Adrenal gland (tissue), 9 donors: ENCODE measurements at regions not wholly inside any gene's neighbourhood (a gene's known extent, or its start where the extent isn't known, plus 50 kb on each side); places are given as distances from the start of the nearest gene placed in this dataset.

Experiments used
- DNase-seq, 7 donors: peaks; one replicate each; pipeline ENCODE4 v3.0.0-alpha.2; 2019 to 2020
- H3K27ac ChIP-seq, 5 donors: fragments of 200-600 bp; sonication (generic) in 4 of 5; 1 replicate in 3 of 5; 2 replicates in 2 of 5; pipeline versions ENCODE4 v1.5.1 to v1.8.0; 2016 to 2020; ENCODE audit warnings: mild to moderate bottlenecking in 1 of 5
- H3K27me3 ChIP-seq: fragments of 200-600 bp; 2 replicates; pipeline ENCODE4 v1.8.0; 2021
- H3K36me3 ChIP-seq, 2 donors: fragments of 200-600 bp; replicated peaks in 1 of 2; 1 replicate in 1 of 2; 2 replicates in 1 of 2; pipeline versions ENCODE4 v1.5.1 to v1.8.0; 2018 to 2022
- H3K4me1 ChIP-seq, 2 donors: fragments of 200-600 bp; replicated peaks in 1 of 2; 1 replicate in 1 of 2; 2 replicates in 1 of 2; pipeline versions ENCODE4 v1.5.1 to v1.8.0; 2018 to 2021
- H3K4me3 ChIP-seq, 4 donors: fragments of 200-600 bp; sonication (generic) in 3 of 4; one replicate each; pipeline ENCODE4 v1.5.1; 2016 to 2018
- H3K9me3 ChIP-seq, 3 donors: fragments of 200-600 bp; sonication (generic) in 1 of 3; replicated peaks in 1 of 3; 1 replicate in 2 of 3; 2 replicates in 1 of 3; pipeline versions ENCODE4 v1.5.1 to v1.8.0; 2016 to 2021
- POLR2A ChIP-seq, 2 donors: fragments of 450-650 bp; IDR thresholded peaks; one replicate each; pipeline ENCODE4 v1.6.1; 2017; ENCODE audit warnings: antibody characterized with exemption in 2 of 2, mild to moderate bottlenecking in 2 of 2, moderate library complexity in 1 of 2
- WGBS, 4 donors: extraction: QIAGEN DNeasy Blood & Tissue Kit in 2 of 4; methylation state at CpG; one replicate each; pipeline versions ENCODE4 v1.1.5 to v1.1.7; 2013 to 2017; 5-methylcytosine and 5-hydroxymethylcytosine counted together
- intact Hi-C, 2 donors: fragments of 100-400 bp; cut with DNase I; formaldehyde crosslinking; loops; one replicate each; pipeline versions ENCODE4 v1.14.1 to v1.15.0; 2022 to 2023
- TF ChIP-seq, protein P1 (sequence below), 6 experiments: fragments of 450-650 bp in 4 of 6; fragments of 200-600 bp in 2 of 6; sonication (generic) in 1 of 6; IDR thresholded peaks; 1 replicate in 5 of 6; 2 replicates in 1 of 6; pipeline versions ENCODE4 v1.5.1 to v1.8.0; 2016 to 2021; ENCODE audit warnings: antibody characterized with exemption in 6 of 6, mild to moderate bottlenecking in 2 of 6, moderate library complexity in 1 of 6
- donor health status: healthy with polysubstance abuse.
- donor health status: Bipolar disorder and iron deficiency.
- donor health status: DM: yes; HTN: yes; CAD: no.
- donor health status: DM: no; HTN: no; CAD: no.
- donor health status: DM: no; HTN: no; CAD: no.

DNA sequence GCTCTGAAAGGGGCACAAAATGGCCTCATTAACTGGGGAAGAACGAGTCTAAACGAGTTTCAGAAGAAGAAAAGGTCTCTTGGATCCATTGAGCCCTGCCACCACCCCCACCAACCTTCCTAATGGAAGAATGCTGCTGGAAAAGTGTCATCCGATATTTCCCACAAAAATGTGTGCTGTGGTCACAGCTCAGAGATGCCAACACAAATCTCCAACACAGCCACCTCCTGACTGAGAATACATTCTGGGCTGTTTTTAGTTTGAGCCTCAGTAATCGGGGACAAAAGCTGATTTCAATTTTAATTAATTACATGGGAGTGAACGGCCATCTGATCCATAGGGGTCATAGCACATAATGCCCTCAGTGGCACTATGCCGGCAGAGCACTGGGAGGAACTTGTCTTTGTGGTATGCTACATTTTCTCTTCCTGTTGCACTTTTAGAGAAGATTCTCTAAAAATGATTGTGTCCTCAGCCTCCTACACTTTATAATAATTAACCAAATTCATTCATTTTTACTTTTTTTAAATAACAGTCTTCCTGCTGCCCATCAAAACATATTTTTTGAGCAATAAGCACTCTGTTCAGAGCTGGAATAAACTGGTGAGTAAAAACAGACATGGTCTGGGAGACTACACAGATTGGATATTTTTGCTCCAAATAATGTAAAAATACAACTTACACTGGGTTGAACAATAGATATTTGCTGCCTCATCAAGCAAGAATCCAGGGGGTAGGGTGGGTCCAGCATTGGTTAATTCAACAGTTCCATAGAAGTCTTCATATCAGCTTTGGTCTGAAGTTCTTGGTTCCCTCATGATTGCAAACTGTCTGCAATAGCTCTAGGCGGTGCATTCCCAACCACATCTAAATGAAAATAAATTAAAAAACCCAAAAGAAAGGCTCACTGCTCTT, 143.6 kb upstream of the TMEM170B start:
- 64 to 77% (median 77%) methylated on average over 7 of the region's 7 CpGs for WGBS, 4 donors
- no peak for DNase-seq
- Histone ChIP-seq H3K9me3 (no peaks in the 10 kb centered on the region), H3K27ac (no peak overlapping the region), H3K27me3 (no peaks in the 10 kb centered on the region), H3K4me1 (peaks cover 8 to 14% of the 10 kb centered on the region in 2 donors), H3K4me3 (no peak overlapping the region), H3K36me3 (no peaks in the 10 kb centered on the region)
- TF ChIP-seq, protein P1, sequence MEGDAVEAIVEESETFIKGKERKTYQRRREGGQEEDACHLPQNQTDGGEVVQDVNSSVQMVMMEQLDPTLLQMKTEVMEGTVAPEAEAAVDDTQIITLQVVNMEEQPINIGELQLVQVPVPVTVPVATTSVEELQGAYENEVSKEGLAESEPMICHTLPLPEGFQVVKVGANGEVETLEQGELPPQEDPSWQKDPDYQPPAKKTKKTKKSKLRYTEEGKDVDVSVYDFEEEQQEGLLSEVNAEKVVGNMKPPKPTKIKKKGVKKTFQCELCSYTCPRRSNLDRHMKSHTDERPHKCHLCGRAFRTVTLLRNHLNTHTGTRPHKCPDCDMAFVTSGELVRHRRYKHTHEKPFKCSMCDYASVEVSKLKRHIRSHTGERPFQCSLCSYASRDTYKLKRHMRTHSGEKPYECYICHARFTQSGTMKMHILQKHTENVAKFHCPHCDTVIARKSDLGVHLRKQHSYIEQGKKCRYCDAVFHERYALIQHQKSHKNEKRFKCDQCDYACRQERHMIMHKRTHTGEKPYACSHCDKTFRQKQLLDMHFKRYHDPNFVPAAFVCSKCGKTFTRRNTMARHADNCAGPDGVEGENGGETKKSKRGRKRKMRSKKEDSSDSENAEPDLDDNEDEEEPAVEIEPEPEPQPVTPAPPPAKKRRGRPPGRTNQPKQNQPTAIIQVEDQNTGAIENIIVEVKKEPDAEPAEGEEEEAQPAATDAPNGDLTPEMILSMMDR (IDR thresholded peaks at IDR 0.05) = no peak
- no peak for TF ChIP-seq POLR2A (IDR thresholded peaks at IDR 0.05)
- intact Hi-C loops = no loop called here

- 31 to 40% (median 33%) methylated on average over 11 of the region's 11 CpGs for WGBS, 4 donors
- Histone ChIP-seq H3K4me1 (peaks cover 8 to 14% of the 10 kb centered on the region in 2 donors), H3K36me3 (no peaks in the 10 kb centered on the region), H3K9me3 (no peaks in the 10 kb centered on the region), H3K27ac (peak overlapping the region in 2 of 5 donors; percentile 41 to 49), H3K27me3 (no peaks in the 10 kb centered on the region), H3K4me3 (no peak overlapping the region)
- TF ChIP-seq POLR2A (IDR thresholded peaks at IDR 0.05) = no peak
- TF ChIP-seq, protein P1 (IDR thresholded peaks at IDR 0.05) = no peak
- intact Hi-C loops = no loop called here
- DNase-seq = peak; percentile 42 to 86 (median 69)
These were observed 144.6 kb upstream of the TMEM170B start for GRCh38 chr6:11392778-11393507.

- intact Hi-C loops = no loop called here
- Histone ChIP-seq H3K4me1 (peaks cover 8 to 14% of the 10 kb centered on the region in 2 donors), H3K4me3 (no peak overlapping the region), H3K9me3 (no peaks in the 10 kb centered on the region), H3K27me3 (no peaks in the 10 kb centered on the region), H3K27ac (peak overlapping the region in 2 of 5 donors; percentile 33 to 49), H3K36me3 (no peaks in the 10 kb centered on the region)
- no peak for DNase-seq
- TF ChIP-seq POLR2A (IDR thresholded peaks at IDR 0.05) = no peak
- TF ChIP-seq, protein P1 (IDR thresholded peaks at IDR 0.05) = no peak
- 86 to 88% (median 88%) methylated on average over 5 of the region's 5 CpGs for WGBS, 4 donors
These were observed 145.4 kb upstream of the TMEM170B start for GRCh38 chr6:11391934-11392777.
